Kidney (tissue), 13 donors: ENCODE measurements at regions not wholly inside any gene's neighbourhood (a gene's known extent, or its start where the extent isn't known, plus 50 kb on each side); places are given as distances from the start of the nearest gene placed in this dataset.

ENCODE experiments used
- DNase-seq, 5 donors: peaks; one replicate each; pipeline ENCODE4 v3.0.0-alpha.2; 2013 to 2020
- FAIRE-seq: peaks from 2 replicates; lab custom pipeline; 2012; peaks lifted over from hg19 to GRCh38; lab: Jason Lieb, UNC
- H3K27ac ChIP-seq, 2 donors: one replicate each; pipeline ENCODE4 v1.7.0; 2013; ENCODE audit warnings: low read depth in 2 of 2, low read length in 2 of 2, inconsistent platforms in 1 of 2
- H3K27me3 ChIP-seq: one replicate; pipeline ENCODE4 v1.7.1; 2013; ENCODE audit warnings: low read length, inconsistent platforms; ENCODE audit not compliant: control insufficient read depth, insufficient read depth
- H3K36me3 ChIP-seq, 3 donors: one replicate each; pipeline versions ENCODE4 v1.7.0 to v1.7.1; 2013; ENCODE audit warnings: low read length in 3 of 3, control low read depth in 1 of 3, inconsistent platforms in 1 of 3; ENCODE audit not compliant: insufficient read depth in 3 of 3, control insufficient read depth in 2 of 3
- H3K4me1 ChIP-seq, 3 donors: one replicate each; pipeline versions ENCODE4 v1.7.0 to v1.7.1; 2013; ENCODE audit warnings: low read length in 3 of 3, inconsistent platforms in 1 of 3, low read depth in 1 of 3; ENCODE audit not compliant: control insufficient read depth in 2 of 3, insufficient read depth in 2 of 3
- H3K4me3 ChIP-seq, 3 donors: one replicate each; pipeline versions ENCODE4 v1.7.0 to v1.8.1; 2013; ENCODE audit warnings: low read length in 3 of 3, control low read depth in 1 of 3, inconsistent platforms in 1 of 3
- H3K9ac ChIP-seq, 3 donors: one replicate each; pipeline versions ENCODE4 v1.7.0 to v1.7.1; 2013; ENCODE audit warnings: low read length in 3 of 3, control low read depth in 1 of 3, inconsistent platforms in 1 of 3
- H3K9me3 ChIP-seq, 3 donors: one replicate each; pipeline versions ENCODE4 v1.7.0 to v1.7.1; 2013; ENCODE audit warnings: low read length in 3 of 3, control low read depth in 1 of 3, inconsistent platforms in 1 of 3; ENCODE audit not compliant: control insufficient read depth in 2 of 3, insufficient read depth in 1 of 3
- intact Hi-C: fragments of 100-400 bp; cut with DNase I; formaldehyde crosslinking; loops from one replicate; pipeline ENCODE4 v1.11.1; 2022
- TF ChIP-seq, protein P1 (sequence below): IDR thresholded peaks from 3 replicates; pipeline ENCODE4 v1.5.1; 2012; ENCODE audit warnings: mild to moderate bottlenecking, moderate library complexity, borderline replicate concordance; ENCODE audit not compliant: insufficient read depth; ENCODE audit errors: extremely low read depth
- donor health status: control.
- donor health status: control.
- donor health status: control.
- donor health status: control.
- donor health status: control.
- donor health status: DM: yes; HTN: yes; CAD: no.
- donor health status: Normal renal cell carcinoma (clear cell type).

- DNase-seq = no peak
- intact Hi-C loops = no loop called here
- Histone ChIP-seq H3K27me3 (no peaks in the 10 kb centered on the region), H3K27ac (no peak overlapping the region), H3K4me1 (no peaks in the 10 kb centered on the region), H3K9me3 (no peaks in the 10 kb centered on the region), H3K4me3 (no peak overlapping the region), H3K36me3 (no peaks in the 10 kb centered on the region), H3K9ac (no peak overlapping the region)
- no peak for FAIRE-seq
- TF ChIP-seq, protein P1, sequence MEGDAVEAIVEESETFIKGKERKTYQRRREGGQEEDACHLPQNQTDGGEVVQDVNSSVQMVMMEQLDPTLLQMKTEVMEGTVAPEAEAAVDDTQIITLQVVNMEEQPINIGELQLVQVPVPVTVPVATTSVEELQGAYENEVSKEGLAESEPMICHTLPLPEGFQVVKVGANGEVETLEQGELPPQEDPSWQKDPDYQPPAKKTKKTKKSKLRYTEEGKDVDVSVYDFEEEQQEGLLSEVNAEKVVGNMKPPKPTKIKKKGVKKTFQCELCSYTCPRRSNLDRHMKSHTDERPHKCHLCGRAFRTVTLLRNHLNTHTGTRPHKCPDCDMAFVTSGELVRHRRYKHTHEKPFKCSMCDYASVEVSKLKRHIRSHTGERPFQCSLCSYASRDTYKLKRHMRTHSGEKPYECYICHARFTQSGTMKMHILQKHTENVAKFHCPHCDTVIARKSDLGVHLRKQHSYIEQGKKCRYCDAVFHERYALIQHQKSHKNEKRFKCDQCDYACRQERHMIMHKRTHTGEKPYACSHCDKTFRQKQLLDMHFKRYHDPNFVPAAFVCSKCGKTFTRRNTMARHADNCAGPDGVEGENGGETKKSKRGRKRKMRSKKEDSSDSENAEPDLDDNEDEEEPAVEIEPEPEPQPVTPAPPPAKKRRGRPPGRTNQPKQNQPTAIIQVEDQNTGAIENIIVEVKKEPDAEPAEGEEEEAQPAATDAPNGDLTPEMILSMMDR = no peak
These were observed 174.1 kb downstream of the IBTK start for GRCh38 chr6:82073484-82073883.

DNA sequence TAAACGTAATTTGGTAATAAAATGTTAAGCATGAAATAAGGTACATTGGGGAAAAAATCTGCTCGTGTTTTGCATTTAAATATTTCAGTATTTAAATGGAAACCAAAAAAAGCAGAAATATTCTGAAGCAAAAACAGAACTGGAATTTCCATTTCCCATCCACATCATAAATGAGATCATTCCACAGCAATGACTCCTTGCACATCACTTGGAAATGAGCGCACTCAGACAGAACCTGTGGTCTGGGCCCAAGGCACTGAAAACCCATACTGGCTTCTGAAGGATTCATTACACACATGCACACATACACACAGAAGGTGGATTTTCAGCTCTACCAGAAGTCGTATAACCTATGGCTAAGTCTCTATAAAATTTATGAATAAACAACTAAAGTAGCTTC lies 174.8 kb downstream of the IBTK start:
- no peaks in the 10 kb centered on the region for H3K4me1 ChIP-seq
- H3K9ac ChIP-seq = no peak overlapping the region
- TF ChIP-seq, protein P1 = no peak
- no peaks in the 10 kb centered on the region for H3K9me3 ChIP-seq
- FAIRE-seq = no peak
- no peak overlapping the region for H3K27ac ChIP-seq
- H3K27me3 ChIP-seq = no peaks in the 10 kb centered on the region
- intact Hi-C loops = no loop called here
- no peak overlapping the region for H3K4me3 ChIP-seq
- DNase-seq = no peak
- no peaks in the 10 kb centered on the region for H3K36me3 ChIP-seq

DNA sequence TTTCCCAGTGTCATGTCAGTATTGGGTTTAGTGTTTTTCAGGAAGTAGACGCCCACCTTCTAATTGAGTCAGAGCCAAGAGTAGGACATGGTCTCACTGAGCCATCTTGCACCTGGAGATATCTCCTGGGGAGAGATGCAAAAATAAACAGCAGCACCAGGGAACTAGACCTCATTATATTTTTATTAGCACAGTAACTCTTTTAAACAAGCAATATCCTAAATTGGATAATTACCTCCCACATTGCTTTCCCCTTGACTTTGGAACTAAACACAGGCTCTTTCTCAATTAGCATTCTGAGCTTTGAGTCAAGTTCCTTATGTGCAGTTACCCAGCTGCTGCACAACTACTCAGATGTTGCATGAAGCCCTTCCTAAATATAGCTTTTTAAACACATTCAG lies 175.4 kb downstream of the IBTK start:
- Histone ChIP-seq H3K27me3 (no peaks in the 10 kb centered on the region), H3K9me3 (no peaks in the 10 kb centered on the region), H3K4me3 (no peak overlapping the region), H3K36me3 (no peaks in the 10 kb centered on the region), H3K9ac (no peak overlapping the region), H3K4me1 (no peaks in the 10 kb centered on the region), H3K27ac (no peak overlapping the region)
- peak in 2 of 5 donors; percentile 22 to 50 for DNase-seq
- TF ChIP-seq, protein P1 = no peak
- FAIRE-seq = no peak
- intact Hi-C loops = no loop called here

- Histone ChIP-seq H3K36me3 (no peaks in the 10 kb centered on the region), H3K9ac (no peak overlapping the region), H3K27me3 (no peaks in the 10 kb centered on the region), H3K4me3 (no peak overlapping the region), H3K9me3 (no peaks in the 10 kb centered on the region), H3K27ac (no peak overlapping the region), H3K4me1 (no peaks in the 10 kb centered on the region)
- FAIRE-seq = no peak
- intact Hi-C loops = no loop called here
- TF ChIP-seq, protein P1 = no peak
- DNase-seq = no peak
These were observed 178.8 kb downstream of the IBTK start for GRCh38 chr6:82068721-82069120.
